B cell (primary cell): ENCODE measurements at regions not wholly inside any gene's neighbourhood (a gene's known extent, or its start where the extent isn't known, plus 50 kb on each side); places are given as distances from the start of the nearest gene placed in this dataset.

Experiments
- ATAC-seq: fragments of 200-7000 bp; cut with Tn5 transposase; one replicate; pipeline ENCODE4 v1.10.0; 2021; ENCODE audit warnings: low read depth, mild to moderate bottlenecking, moderate number of reproducible peaks, moderate library complexity
- CTCF ChIA-PET: fragments of 350-600 bp; sonication (Branson Sonifier 250); formaldehyde crosslinking; loops from one replicate; lab custom pipeline; 2021; ENCODE audit warnings: antibody characterized with exemption, inconsistent platforms; lab: Charles Lee
- POLR2A ChIA-PET: fragments of 350-600 bp; sonication (Branson Sonifier 250); formaldehyde crosslinking; loops from one replicate; lab custom pipeline; 2021; ENCODE audit warnings: antibody characterized with exemption; lab: Charles Lee
- DNase-seq: peaks from one replicate; pipeline ENCODE4 v3.0.0; 2013
- H2AFZ ChIP-seq: 2 replicates; pipeline ENCODE4 v1.6.1; 2012; ENCODE audit warnings: mild to moderate bottlenecking, low read depth, low read length; ENCODE audit not compliant: insufficient read depth, poor library complexity, severe bottlenecking
- H3K27ac ChIP-seq, 2 donors: 1 replicate in 1 of 2; 2 replicates in 1 of 2; pipeline ENCODE4 v1.5.1; 2012 to 2013; ENCODE audit warnings: low read length in 2 of 2, mild to moderate bottlenecking in 2 of 2, moderate library complexity in 1 of 2
- H3K27me3 ChIP-seq, 4 experiments: fragments of 200-600 bp in 1 of 4; sonication (generic) in 1 of 4; replicated peaks in 1 of 4; 1 replicate in 2 of 4; 2 replicates in 2 of 4; pipeline versions ENCODE4 v1.6.1 to v1.7.0; 2013 to 2016; ENCODE audit warnings: low read length in 3 of 4, mild to moderate bottlenecking in 2 of 4, mixed read lengths in 1 of 4, moderate library complexity in 1 of 4; ENCODE audit not compliant: insufficient read depth in 4 of 4, control insufficient read depth in 3 of 4; ENCODE audit errors: control extremely low read depth in 1 of 4
- H3K36me3 ChIP-seq, 2 experiments: replicated peaks in 1 of 2; 1 replicate in 1 of 2; 2 replicates in 1 of 2; pipeline versions ENCODE4 v1.6.1 to v1.7.1; 2013; ENCODE audit warnings: low read length in 1 of 2; ENCODE audit not compliant: insufficient read depth in 2 of 2, control insufficient read depth in 1 of 2; ENCODE audit errors: control extremely low read depth in 1 of 2, extremely low read depth in 1 of 2
- H3K4me1 ChIP-seq, 2 donors: fragments of 200-600 bp in 1 of 2; sonication (generic) in 1 of 2; 1 replicate in 1 of 2; 2 replicates in 1 of 2; pipeline versions ENCODE4 v1.5.1 to v1.6.1; 2013 to 2017; ENCODE audit warnings: low read length in 2 of 2; ENCODE audit not compliant: control insufficient read depth in 2 of 2, insufficient read depth in 2 of 2
- H3K4me2 ChIP-seq: replicated peaks from 2 replicates; pipeline ENCODE3; 2012; ENCODE audit warnings: mild to moderate bottlenecking, low read depth, low read length; ENCODE audit not compliant: poor library complexity, severe bottlenecking
- H3K4me3 ChIP-seq, 5 experiments: fragments of 200-600 bp in 1 of 5; sonication (generic) in 1 of 5; 1 replicate in 3 of 5; 2 replicates in 2 of 5; pipeline versions ENCODE4 v1.5.1 to v1.7.0; 2011 to 2016; ENCODE audit warnings: low read length in 4 of 5, mild to moderate bottlenecking in 4 of 5, low read depth in 2 of 5, control low read depth in 1 of 5, moderate library complexity in 1 of 5; ENCODE audit not compliant: insufficient read depth in 1 of 5; ENCODE audit errors: control extremely low read depth in 1 of 5, extremely low read depth in 1 of 5
- H3K79me2 ChIP-seq: fragments of 200-600 bp; sonication (generic); one replicate; pipeline ENCODE4 v1.6.0; 2016; ENCODE audit warnings: low read length; ENCODE audit not compliant: control insufficient read depth, insufficient read depth
- H3K9ac ChIP-seq: fragments of 200-600 bp; sonication (generic); 2 replicates; pipeline ENCODE4 v1.6.1; 2017; ENCODE audit warnings: mild to moderate bottlenecking, low read length, moderate library complexity
- H3K9me3 ChIP-seq, 3 donors: one replicate each; pipeline versions ENCODE4 v1.6.1 to v1.7.1; 2013; ENCODE audit warnings: low read length in 2 of 3; ENCODE audit not compliant: control insufficient read depth in 2 of 3, insufficient read depth in 1 of 3; ENCODE audit errors: control extremely low read depth in 1 of 3
- H4K20me1 ChIP-seq: 2 replicates; pipeline ENCODE4 v1.6.0; 2012; ENCODE audit warnings: mild to moderate bottlenecking, low read length; ENCODE audit not compliant: insufficient read depth, control insufficient read depth, poor library complexity, severe bottlenecking
- H3K27ac Mint-ChIP-seq: one replicate; pipeline ENCODE4 v1.8.0; 2021; ENCODE audit warnings: mixed read lengths
- H3K27me3 Mint-ChIP-seq: one replicate; pipeline ENCODE4 v1.8.0; 2021; ENCODE audit warnings: mixed read lengths
- H3K4me1 Mint-ChIP-seq: one replicate; pipeline ENCODE4 v1.8.0; 2021; ENCODE audit warnings: mixed read lengths
- H3K4me3 Mint-ChIP-seq: one replicate; pipeline ENCODE4 v1.8.0; 2021; ENCODE audit warnings: mixed read lengths
- H3K9me3 Mint-ChIP-seq: one replicate; pipeline ENCODE4 v1.8.0; 2022; ENCODE audit warnings: mixed read lengths; ENCODE audit not compliant: insufficient read depth
- EZH2 ChIP-seq: IDR thresholded peaks from 2 replicates; pipeline ENCODE4 v1.6.1; 2012; ENCODE audit warnings: borderline replicate concordance, low read depth, mild to moderate bottlenecking, moderate library complexity, low read length; ENCODE audit not compliant: insufficient read depth, poor library complexity, severe bottlenecking
- WGBS: methylation state at CpG from one replicate; pipeline ENCODE4 v1.1.5; 2013; ENCODE audit warnings: missing lambda C conversion rate; ENCODE audit not compliant: insufficient coverage; 5-methylcytosine and 5-hydroxymethylcytosine counted together
- intact Hi-C: fragments of 100-400 bp; cut with micrococcal nuclease; formaldehyde crosslinking; loops from one replicate; pipeline ENCODE4 v1.10.0; 2022
- TF ChIP-seq, protein P1 (sequence below): fragments of 200-600 bp; IDR thresholded peaks from one replicate; pipeline ENCODE4 v1.8.0; 2022; ENCODE audit warnings: antibody characterized with exemption, mild to moderate bottlenecking

DNA sequence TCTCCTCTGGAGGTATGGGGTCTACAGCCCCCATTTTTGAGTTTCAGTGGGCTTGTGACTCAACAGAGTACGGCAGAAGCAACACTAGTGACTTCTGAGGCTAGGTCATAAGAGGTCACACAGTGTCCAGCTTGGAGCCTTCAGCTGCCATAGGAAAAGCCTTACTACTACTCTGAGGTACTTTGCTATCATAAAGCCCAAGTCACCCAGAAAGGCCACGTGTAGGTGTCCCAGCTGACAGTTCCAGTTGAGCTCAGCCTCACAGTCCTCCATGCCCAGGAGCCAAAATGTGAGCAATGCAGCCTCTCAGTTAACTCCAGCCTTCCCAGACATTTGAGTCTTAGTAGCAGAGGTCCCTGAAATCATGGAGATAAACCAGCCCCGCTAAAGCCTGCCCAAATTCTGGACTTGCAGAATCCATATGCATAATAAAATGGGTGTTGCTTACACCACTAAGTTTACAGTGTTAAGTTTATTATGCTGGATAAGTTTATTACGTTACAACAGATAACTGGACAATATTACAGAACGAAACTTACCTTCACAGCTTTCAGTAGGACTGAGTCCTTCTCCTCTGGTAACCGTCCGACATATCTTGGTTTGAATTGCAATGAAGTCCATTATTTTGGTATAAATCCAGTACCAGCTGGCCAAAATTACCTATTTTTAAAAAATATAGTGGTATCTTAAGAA lies 181.1 kb downstream of the AVL9 start:
- ChIA-PET POLR2A (no interaction called here), CTCF (no interaction called here)
- no peak for ATAC-seq
- no peaks in the 10 kb centered on the region for H3K9me3 ChIP-seq
- no peaks in the 10 kb centered on the region for H3K79me2 ChIP-seq
- Mint-ChIP-seq H3K4me3 (no peak overlapping the region), H3K27ac (no peak overlapping the region), H3K4me1 (no peaks in the 10 kb centered on the region), H3K9me3 (no peaks in the 10 kb centered on the region), H3K27me3 (no peaks in the 10 kb centered on the region)
- TF ChIP-seq, protein P1, sequence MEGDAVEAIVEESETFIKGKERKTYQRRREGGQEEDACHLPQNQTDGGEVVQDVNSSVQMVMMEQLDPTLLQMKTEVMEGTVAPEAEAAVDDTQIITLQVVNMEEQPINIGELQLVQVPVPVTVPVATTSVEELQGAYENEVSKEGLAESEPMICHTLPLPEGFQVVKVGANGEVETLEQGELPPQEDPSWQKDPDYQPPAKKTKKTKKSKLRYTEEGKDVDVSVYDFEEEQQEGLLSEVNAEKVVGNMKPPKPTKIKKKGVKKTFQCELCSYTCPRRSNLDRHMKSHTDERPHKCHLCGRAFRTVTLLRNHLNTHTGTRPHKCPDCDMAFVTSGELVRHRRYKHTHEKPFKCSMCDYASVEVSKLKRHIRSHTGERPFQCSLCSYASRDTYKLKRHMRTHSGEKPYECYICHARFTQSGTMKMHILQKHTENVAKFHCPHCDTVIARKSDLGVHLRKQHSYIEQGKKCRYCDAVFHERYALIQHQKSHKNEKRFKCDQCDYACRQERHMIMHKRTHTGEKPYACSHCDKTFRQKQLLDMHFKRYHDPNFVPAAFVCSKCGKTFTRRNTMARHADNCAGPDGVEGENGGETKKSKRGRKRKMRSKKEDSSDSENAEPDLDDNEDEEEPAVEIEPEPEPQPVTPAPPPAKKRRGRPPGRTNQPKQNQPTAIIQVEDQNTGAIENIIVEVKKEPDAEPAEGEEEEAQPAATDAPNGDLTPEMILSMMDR = no peak
- no peak for TF ChIP-seq EZH2
- intact Hi-C loops = no loop called here
- no peak overlapping the region for H2AFZ ChIP-seq
- H3K27ac ChIP-seq = no peak overlapping the region
- H3K36me3 ChIP-seq = no peaks in the 10 kb centered on the region
- H3K4me2 ChIP-seq = no peak overlapping the region
- WGBS = 91% methylated on average over 2 of the region's 7 CpGs
- no peak overlapping the region for H3K9ac ChIP-seq
- no peak for DNase-seq
- no peaks in the 10 kb centered on the region for H3K4me1 ChIP-seq
- no peaks in the 10 kb centered on the region for H4K20me1 ChIP-seq
- no peaks in the 10 kb centered on the region for H3K27me3 ChIP-seq
- no peak overlapping the region for H3K4me3 ChIP-seq

DNA sequence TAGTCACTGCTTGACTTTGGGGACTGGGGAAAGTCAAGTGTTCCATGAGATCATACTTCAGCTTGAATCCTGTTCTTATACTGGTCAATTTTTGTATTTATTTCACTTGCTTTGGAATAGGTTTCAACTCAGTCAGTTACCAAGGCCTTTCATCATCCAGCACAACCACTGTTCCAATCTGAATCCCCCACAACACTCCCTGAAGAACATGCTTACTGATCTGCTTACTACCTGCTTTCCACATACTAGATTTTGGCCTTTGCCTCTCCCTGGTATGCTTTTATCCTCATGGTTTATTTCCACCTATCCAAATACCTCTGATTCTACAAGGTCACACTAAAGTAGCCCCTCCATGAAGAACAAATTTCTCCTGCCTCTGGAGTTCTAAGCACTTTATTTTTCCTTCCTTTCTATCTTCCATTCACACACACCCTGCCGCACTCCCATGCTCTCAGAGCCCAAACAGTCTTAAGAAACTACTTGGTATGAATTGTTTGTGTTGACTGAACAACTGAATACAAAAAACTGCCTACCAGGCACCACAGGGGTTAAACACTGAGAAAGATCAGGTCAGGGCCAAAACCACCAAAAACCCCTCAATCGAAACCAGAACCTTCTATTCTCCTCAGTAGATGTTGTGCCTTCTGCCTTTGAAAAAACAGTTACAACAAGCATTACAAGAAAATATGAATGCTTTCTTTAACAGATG lies 178.1 kb downstream of the AVL9 start:
- DNase-seq (no peak), ATAC-seq (no peak)
- no peaks in the 10 kb centered on the region for H4K20me1 ChIP-seq
- no peaks in the 10 kb centered on the region for H3K36me3 ChIP-seq
- H3K9me3 Mint-ChIP-seq = peaks cover 1% of the 10 kb centered on the region
- H3K27me3 Mint-ChIP-seq = no peaks in the 10 kb centered on the region
- H3K4me2 ChIP-seq = no peak overlapping the region
- no peak overlapping the region for H2AFZ ChIP-seq
- intact Hi-C loops = no loop called here
- H3K27me3 ChIP-seq = no peaks in the 10 kb centered on the region
- H3K4me3 Mint-ChIP-seq = no peak overlapping the region
- H3K9ac ChIP-seq = no peak overlapping the region
- H3K27ac ChIP-seq = no peak overlapping the region
- TF ChIP-seq, protein P1 = no peak
- TF ChIP-seq EZH2 = no peak
- no peaks in the 10 kb centered on the region for H3K4me1 ChIP-seq
- POLR2A ChIA-PET = no interaction called here
- no peaks in the 10 kb centered on the region for H3K9me3 ChIP-seq
- H3K4me3 ChIP-seq = no peak overlapping the region
- no peak overlapping the region for H3K27ac Mint-ChIP-seq
- H3K4me1 Mint-ChIP-seq = no peaks in the 10 kb centered on the region
- CTCF ChIA-PET = no interaction called here
- H3K79me2 ChIP-seq = no peaks in the 10 kb centered on the region
- 100% methylated on average over 1 of the region's 2 CpGs for WGBS
